Mucosa of descending colon (tissue), 3 donors: ENCODE measurements at regions not wholly inside any gene's neighbourhood (a gene's known extent, or its start where the extent isn't known, plus 50 kb on each side); places are given as distances from the start of the nearest gene placed in this dataset.
"Not testable (repeated sequence)": the region's sequence is repeated elsewhere in the genome, so short reads cannot be mapped to it uniquely, and the experiment has no call there.

Source experiments
- ATAC-seq: fragments of 200-7000 bp; cut with Tn5 transposase; one replicate; pipeline ENCODE4 v1.9.1; 2020; ENCODE audit warnings: mild to moderate bottlenecking, moderate library complexity
- DNase-seq, 3 donors: peaks; one replicate each; pipeline ENCODE4 v3.0.0-alpha.2; 2020
- H3K36me3 ChIP-seq: fragments of 200-600 bp; one replicate; pipeline ENCODE4 v1.8.0; 2021; ENCODE audit warnings: low read depth, mild to moderate bottlenecking
- H3K4me1 ChIP-seq: fragments of 200-600 bp; one replicate; pipeline ENCODE4 v1.8.0; 2021; ENCODE audit warnings: low read depth, mild to moderate bottlenecking
- H3K4me3 ChIP-seq: fragments of 200-600 bp; one replicate; pipeline ENCODE4 v1.8.0; 2021; ENCODE audit warnings: mild to moderate bottlenecking
- H3K9me3 ChIP-seq: fragments of 200-600 bp; one replicate; pipeline ENCODE4 v1.8.0; 2021; ENCODE audit warnings: mild to moderate bottlenecking
- intact Hi-C, 2 donors: fragments of 100-400 bp; cut with DNase I in 1 of 2; cut with micrococcal nuclease in 1 of 2; formaldehyde crosslinking; loops; one replicate each; pipeline versions ENCODE4 v1.11.0 to v1.11.1; 2022; cut with DNase I, micrococcal nuclease
- TF ChIP-seq, protein P1 (sequence below): fragments of 200-600 bp; IDR thresholded peaks from one replicate; pipeline ENCODE4 v1.8.0; 2022; ENCODE audit warnings: antibody characterized with exemption, mild to moderate bottlenecking
- donor health status: DM: no; HTN: no; CAD: no; lungs with moderate emphysema.
- donor health status: DM: no; HTN: no; CAD: no.
- donor health status: DM: no; HTN: yes; CAD: no.

DNA sequence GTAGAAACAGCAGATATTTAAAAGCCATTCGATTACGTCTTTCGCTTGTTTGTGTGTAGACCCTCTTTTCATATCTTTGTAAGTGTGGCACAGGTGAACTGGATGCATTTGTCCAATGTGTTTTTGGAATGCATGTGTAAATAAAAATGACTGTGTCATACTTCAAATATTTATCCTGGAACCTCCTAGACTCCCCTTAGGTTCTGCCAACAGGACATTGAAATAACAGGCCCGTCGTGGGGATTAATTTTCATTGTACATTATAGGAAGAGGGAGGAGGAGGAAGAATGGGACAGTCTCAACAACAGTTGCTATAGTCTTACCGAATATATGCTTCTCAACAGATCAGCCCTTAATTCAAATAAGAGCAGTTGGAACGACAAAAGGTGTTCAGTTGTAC is 95.8 kb downstream of the PRKAB2 start:
- TF ChIP-seq, protein P1, sequence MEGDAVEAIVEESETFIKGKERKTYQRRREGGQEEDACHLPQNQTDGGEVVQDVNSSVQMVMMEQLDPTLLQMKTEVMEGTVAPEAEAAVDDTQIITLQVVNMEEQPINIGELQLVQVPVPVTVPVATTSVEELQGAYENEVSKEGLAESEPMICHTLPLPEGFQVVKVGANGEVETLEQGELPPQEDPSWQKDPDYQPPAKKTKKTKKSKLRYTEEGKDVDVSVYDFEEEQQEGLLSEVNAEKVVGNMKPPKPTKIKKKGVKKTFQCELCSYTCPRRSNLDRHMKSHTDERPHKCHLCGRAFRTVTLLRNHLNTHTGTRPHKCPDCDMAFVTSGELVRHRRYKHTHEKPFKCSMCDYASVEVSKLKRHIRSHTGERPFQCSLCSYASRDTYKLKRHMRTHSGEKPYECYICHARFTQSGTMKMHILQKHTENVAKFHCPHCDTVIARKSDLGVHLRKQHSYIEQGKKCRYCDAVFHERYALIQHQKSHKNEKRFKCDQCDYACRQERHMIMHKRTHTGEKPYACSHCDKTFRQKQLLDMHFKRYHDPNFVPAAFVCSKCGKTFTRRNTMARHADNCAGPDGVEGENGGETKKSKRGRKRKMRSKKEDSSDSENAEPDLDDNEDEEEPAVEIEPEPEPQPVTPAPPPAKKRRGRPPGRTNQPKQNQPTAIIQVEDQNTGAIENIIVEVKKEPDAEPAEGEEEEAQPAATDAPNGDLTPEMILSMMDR: no peak
- ATAC-seq (no peak), DNase-seq (no peak)
- intact Hi-C loops: no loop called here
- Histone ChIP-seq H3K9me3 (no peaks in the 10 kb centered on the region), H3K4me1 (peaks cover 9% of the 10 kb centered on the region), H3K4me3 (no peak overlapping the region), H3K36me3 (no peaks in the 10 kb centered on the region)

DNA sequence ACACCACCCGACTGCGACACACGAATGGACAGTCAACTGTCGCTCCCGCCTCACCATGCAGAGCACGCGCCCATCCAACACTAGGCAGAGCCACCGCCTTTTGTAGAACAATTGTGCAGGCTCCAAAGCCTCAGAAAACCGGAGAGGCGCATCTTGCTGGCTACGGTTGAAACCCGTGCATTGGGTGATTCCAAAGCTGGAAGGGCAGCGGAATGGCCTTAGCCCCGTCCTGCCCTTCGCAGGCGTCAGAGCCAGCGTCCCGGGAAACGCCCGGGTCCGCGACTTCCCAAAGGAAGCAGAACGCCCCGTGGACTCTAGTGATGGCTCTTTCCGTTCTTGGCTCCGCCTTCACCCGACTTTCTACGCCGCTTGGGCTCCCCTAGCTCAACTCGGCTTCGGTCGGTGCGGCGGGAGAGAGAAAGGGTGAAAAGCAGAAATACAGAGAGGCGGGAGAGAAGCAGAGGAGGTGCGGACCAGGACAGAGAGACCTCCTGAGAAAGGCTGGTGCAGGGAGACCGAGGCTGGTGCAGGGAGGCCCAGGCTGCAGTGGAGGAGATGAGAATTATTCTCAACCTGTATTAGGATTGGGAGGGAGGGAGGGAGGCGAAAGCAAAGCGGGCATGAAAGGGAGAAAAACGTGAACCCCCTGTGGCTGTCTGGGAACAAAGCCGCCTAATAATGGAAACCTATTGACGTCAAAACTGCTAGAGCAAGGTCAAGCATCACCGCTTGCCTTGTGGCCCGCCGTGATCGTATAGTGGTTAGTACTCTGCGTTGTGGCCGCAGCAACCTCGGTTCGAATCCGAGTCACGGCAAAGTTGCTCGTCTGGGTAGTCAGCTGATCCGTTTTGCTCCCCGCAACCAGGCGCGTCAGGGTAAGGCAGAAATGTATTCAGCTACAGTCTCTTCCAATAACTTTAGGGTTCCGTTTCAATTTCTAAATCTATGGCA is 99.5 kb downstream of the PRKAB2 start:
- TF ChIP-seq, protein P1: no peak
- H3K4me3 ChIP-seq: no peak overlapping the region
- H3K4me1 ChIP-seq: no peaks in the 10 kb centered on the region
- no peaks in the 10 kb centered on the region for H3K9me3 ChIP-seq
- no peak for DNase-seq
- no peaks in the 10 kb centered on the region for H3K36me3 ChIP-seq
- intact Hi-C loops: no loop called here
- no peak for ATAC-seq

GRCh38 chr1:147071142-147071541 is 101.1 kb downstream of the PRKAB2 start:
- ATAC-seq: no peak
- no peak for DNase-seq
- H3K4me1 ChIP-seq: no peaks in the 10 kb centered on the region
- intact Hi-C loops: no loop called here
- no peak overlapping the region for H3K4me3 ChIP-seq
- TF ChIP-seq, protein P1: no peak
- no peaks in the 10 kb centered on the region for H3K36me3 ChIP-seq
- no peaks in the 10 kb centered on the region for H3K9me3 ChIP-seq

DNA sequence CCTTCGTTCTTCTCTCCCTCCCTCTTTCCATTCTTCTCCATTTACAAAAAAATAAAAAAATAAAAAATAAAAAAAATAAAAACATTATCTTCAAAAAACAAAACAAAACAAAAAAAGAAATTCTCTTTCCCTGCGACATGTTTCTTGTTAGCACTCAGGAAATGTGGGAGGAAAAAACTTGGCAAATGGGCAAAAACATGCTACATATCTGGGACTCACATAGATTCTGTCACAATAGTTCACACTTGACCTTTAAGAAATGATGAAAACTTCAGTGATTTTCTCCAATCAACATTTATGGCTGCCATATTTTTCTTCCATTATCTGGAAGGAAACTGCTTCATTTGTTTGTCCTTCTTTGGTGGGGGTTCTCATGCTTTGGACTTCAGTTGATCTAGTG is 109.3 kb downstream of the PRKAB2 start:
- DNase-seq: no peak
- Histone ChIP-seq H3K4me1 (no peaks in the 10 kb centered on the region), H3K4me3 (no peak overlapping the region), H3K36me3 (no peaks in the 10 kb centered on the region), H3K9me3 (no peaks in the 10 kb centered on the region)
- ATAC-seq: no peak
- intact Hi-C loops: no loop called here
- TF ChIP-seq, protein P1: no peak

DNA sequence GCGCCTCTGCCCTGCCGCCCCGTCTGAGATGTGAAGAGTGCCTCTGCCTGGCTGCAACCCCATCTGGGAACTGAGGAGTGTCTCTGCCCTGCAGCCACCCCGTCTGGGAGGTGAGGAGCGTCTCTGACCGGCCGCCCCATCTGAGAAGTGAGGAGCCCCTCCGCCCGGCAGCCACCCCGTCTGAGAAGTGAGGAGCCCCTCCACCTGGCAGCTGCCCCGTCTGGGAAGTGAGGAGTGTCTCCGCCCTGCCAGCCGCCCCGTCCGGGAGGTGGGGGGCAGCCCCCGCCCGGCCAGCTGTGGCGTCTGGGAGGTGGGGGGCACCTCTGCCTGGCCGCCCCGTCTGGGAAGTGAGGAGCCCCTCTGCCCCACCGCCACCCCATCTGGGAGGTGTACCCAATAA is 110.4 kb downstream of the PRKAB2 start:
- DNase-seq: peak in 1 of 3 donors; percentile 33

GRCh38 chr1:147053269-147053668 is 115.1 kb downstream of the NBPF12 start:
- TF ChIP-seq, protein P1: no peak
- no peak for DNase-seq
- ATAC-seq: no peak
- no peaks in the 10 kb centered on the region for H3K4me1 ChIP-seq
- H3K4me3 ChIP-seq: no peak overlapping the region
- no peaks in the 10 kb centered on the region for H3K36me3 ChIP-seq
- H3K9me3 ChIP-seq: no peaks in the 10 kb centered on the region
- intact Hi-C loops: no loop called here

More for the DNA sequence above, 110.4 kb downstream of the PRKAB2 start:
- H3K9me3 ChIP-seq, intact Hi-C loops, ATAC-seq, H3K4me1 ChIP-seq, H3K36me3 ChIP-seq, H3K4me3 ChIP-seq: not testable (repeated sequence)
